AG04450 (cell line): ENCODE measurements at regions not wholly inside any gene's neighbourhood (a gene's known extent, or its start where the extent isn't known, plus 50 kb on each side); places are given as distances from the start of the nearest gene placed in this dataset.
A peak's percentile ranks its signal among the peaks of the same experiment; 100 is the strongest.

Experiments used
- CTCF ChIA-PET: fragments of 300-600, 350-600 bp; formaldehyde crosslinking; extraction: SDS; loops from one replicate; lab custom pipeline; 2022; ENCODE audit warnings: antibody characterized with exemption, inconsistent platforms; lab: Charles Lee
- POLR2A ChIA-PET: fragments of 350-600 bp; formaldehyde crosslinking; extraction: SDS; loops from one replicate; lab custom pipeline; 2021; ENCODE audit warnings: antibody characterized with exemption, inconsistent platforms; lab: Yijun Ruan, JAX
- DNase-seq: peaks from one replicate; pipeline ENCODE4 v3.0.0-alpha.2; 2011; ENCODE audit warnings: low read depth, low spot score
- H3K27ac ChIP-seq: one replicate; pipeline ENCODE4 v1.5.1; 2012; ENCODE audit warnings: low read depth, low read length, control low read depth
- H3K27me3 ChIP-seq: one replicate; pipeline ENCODE4 v1.6.0; 2012; ENCODE audit warnings: low read length; ENCODE audit not compliant: control insufficient read depth, insufficient read depth
- H3K4me3 ChIP-seq: 2 replicates; pipeline ENCODE4 v1.5.1; 2011; ENCODE audit warnings: mild to moderate bottlenecking, low read depth, low read length, control low read depth
- H3K9me3 ChIP-seq: 2 replicates; pipeline ENCODE4 v1.5.1; 2012; ENCODE audit warnings: low read length; ENCODE audit not compliant: control insufficient read depth, insufficient read depth
- TF ChIP-seq, protein P1 (sequence below): IDR thresholded peaks from 2 replicates; pipeline ENCODE4 v1.5.1; 2011; ENCODE audit warnings: low read depth, low read length, control low read depth, inconsistent platforms

DNA sequence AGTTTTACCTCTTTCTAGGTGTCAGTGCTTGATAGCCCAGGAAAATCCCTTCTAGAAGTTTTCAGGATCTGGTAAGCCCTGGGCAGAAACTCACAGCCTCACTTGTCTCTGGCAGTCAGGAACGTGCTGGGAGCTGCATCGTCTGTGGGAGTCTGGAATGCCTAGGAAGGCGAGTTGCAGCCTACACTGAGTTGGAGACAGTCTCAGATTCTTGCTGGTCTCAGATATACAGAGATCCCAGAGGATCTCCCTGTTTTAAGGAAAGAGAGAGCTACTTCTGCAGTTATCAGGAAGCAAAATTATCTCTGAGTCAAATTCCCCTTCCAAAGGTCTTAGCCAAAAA, 104.4 kb upstream of the CDC42EP3 start:
- H3K9me3 ChIP-seq: no peaks in the 10 kb centered on the region
- H3K4me3 ChIP-seq: no peak overlapping the region
- TF ChIP-seq, protein P1, sequence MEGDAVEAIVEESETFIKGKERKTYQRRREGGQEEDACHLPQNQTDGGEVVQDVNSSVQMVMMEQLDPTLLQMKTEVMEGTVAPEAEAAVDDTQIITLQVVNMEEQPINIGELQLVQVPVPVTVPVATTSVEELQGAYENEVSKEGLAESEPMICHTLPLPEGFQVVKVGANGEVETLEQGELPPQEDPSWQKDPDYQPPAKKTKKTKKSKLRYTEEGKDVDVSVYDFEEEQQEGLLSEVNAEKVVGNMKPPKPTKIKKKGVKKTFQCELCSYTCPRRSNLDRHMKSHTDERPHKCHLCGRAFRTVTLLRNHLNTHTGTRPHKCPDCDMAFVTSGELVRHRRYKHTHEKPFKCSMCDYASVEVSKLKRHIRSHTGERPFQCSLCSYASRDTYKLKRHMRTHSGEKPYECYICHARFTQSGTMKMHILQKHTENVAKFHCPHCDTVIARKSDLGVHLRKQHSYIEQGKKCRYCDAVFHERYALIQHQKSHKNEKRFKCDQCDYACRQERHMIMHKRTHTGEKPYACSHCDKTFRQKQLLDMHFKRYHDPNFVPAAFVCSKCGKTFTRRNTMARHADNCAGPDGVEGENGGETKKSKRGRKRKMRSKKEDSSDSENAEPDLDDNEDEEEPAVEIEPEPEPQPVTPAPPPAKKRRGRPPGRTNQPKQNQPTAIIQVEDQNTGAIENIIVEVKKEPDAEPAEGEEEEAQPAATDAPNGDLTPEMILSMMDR: no peak
- peak overlapping the region; percentile 87 for H3K27ac ChIP-seq
- DNase-seq: no peak
- CTCF ChIA-PET: interaction anchor here (2.3 kb wide), 1 partner anchor 101 kb away, joined by 12 read pairs; no protein-coding TSS in a partner anchor
- POLR2A ChIA-PET: interaction anchor here (0.6 to 2.1 kb wide), 6 partner anchors 7 to 109 kb away, joined by 3 to 8 read pairs (median 5); no protein-coding TSS in a partner anchor
- no peaks in the 10 kb centered on the region for H3K27me3 ChIP-seq

DNA sequence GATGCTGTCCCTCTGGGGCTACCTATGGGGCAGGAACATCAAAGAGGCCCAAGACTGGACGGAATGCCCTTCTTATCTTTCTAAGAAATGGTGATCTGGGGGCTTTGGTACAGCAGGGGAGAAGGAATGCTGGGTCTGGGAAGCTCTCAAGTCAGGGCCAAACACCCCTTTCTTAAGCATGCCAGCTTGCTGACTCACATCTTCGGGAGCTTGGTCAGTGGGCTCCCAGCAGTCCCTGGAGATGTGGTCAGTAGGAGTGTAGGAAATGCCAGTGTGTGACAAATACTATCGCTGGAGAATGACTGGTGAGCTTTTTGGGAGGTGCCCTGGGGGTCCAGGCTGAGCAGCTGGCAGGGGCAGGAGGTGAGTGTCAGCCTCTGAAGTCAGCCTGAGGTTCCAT, 105.0 kb upstream of the CDC42EP3 start:
- H3K27me3 ChIP-seq: no peaks in the 10 kb centered on the region
- peak; percentile 78 for DNase-seq
- ChIA-PET POLR2A (interaction anchor here (0.6 to 2.1 kb wide), 10 partner anchors 8 to 109 kb away, joined by 3 to 8 read pairs (median 4); no protein-coding TSS in a partner anchor), CTCF (interaction anchor here (2.3 kb wide), 1 partner anchor 101 kb away, joined by 12 read pairs; no protein-coding TSS in a partner anchor)
- H3K9me3 ChIP-seq: no peaks in the 10 kb centered on the region
- H3K27ac ChIP-seq: peak overlapping the region; percentile 87
- TF ChIP-seq, protein P1: no peak
- H3K4me3 ChIP-seq: no peak overlapping the region

DNA sequence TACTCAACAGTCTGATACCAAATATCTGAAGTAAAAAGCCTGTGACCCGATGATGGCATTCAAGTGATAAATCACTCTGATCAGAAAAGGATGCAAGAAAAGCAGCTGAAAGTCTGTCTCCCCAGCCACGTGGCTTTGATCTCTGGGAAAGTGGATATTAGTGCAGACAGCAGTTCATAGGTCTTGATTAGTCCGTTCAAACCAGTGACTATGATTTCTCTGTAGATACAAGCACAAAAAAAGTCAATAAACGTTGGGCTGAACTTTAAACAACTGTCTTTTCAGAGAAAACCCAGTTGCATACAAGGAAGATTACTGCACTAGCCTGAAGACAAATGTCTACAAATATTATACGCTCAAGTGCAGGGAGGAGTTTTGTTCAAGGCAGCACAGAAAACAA, 107.7 kb upstream of the CDC42EP3 start:
- no peak for DNase-seq

DNA sequence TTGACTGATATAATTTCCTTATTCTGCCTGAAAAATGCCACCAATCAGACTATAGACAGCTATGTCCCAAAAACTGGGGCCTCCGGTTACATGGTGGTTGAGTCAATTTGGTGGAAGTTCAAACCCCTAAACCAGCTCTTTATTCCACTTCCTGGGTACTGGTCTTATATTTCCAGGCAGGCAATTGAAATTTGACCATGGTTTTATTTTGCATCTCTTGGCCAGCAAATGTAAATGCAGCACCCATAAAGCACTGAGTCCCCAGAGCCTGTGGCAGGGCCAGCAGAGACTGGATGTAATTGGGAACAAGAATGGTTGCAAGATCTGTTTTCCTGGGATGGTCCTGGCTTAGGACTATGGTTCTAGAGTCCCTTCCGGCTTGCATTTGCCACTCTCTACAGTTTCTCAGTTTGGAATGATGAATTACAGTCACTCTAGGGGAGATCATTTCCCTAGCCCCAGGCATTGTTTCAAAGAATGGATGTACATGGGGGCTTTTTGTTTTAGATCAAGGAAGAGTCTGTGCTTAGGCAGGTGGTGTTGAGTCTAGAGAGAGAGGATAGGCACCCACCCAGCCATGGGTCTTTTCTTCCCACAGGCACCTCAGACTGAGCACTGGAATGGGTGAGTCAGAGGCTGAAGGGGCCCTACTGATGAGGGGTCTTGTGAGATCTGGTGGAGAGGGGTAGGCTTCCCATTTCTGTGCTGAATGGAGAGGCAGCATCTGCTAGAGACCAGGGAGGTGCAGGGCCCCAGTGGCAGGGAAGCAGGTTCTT, 108.4 kb upstream of the CDC42EP3 start:
- H3K27ac ChIP-seq: peak overlapping the region; percentile 86
- no peak for DNase-seq
- H3K4me3 ChIP-seq: no peak overlapping the region
- POLR2A ChIA-PET: interaction anchor here (1.1 to 1.7 kb wide), 4 partner anchors 11 to 68 kb away, joined by 5 to 8 read pairs (median 8); no protein-coding TSS in a partner anchor
- CTCF ChIA-PET: interaction anchor here (0.7 to 2.9 kb wide), 3 partner anchors 53 to 365 kb away, joined by 3 to 14 read pairs (median 6); no protein-coding TSS in a partner anchor
- no peaks in the 10 kb centered on the region for H3K27me3 ChIP-seq
- TF ChIP-seq, protein P1: no peak
- no peaks in the 10 kb centered on the region for H3K9me3 ChIP-seq

More for the DNA sequence above, 107.7 kb upstream of the CDC42EP3 start:
- H3K4me3 ChIP-seq: no peak overlapping the region
- peak overlapping the region; percentile 49 for H3K27ac ChIP-seq
- no peaks in the 10 kb centered on the region for H3K27me3 ChIP-seq
- ChIA-PET POLR2A (no interaction called here), CTCF (no interaction called here)
- TF ChIP-seq, protein P1: no peak
- no peaks in the 10 kb centered on the region for H3K9me3 ChIP-seq

DNA sequence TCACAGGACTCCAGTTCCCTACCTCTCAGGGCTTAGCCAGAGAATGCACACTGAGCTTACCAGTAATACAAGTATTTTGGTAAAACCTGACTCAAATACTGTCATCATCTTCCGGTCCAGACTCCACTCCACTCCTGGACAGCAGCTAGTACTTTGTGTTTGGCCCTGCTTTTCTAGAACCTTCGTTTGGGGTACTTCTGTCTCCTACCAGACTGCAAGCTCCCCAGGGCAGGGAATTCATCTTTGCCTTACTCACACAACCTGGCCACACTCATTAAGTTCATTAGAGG, 108.9 kb upstream of the CDC42EP3 start:
- no peaks in the 10 kb centered on the region for H3K9me3 ChIP-seq
- no peaks in the 10 kb centered on the region for H3K27me3 ChIP-seq
- CTCF ChIA-PET: interaction anchor here (0.7 to 2.9 kb wide), 3 partner anchors 53 to 366 kb away, joined by 3 to 14 read pairs (median 6); no protein-coding TSS in a partner anchor
- POLR2A ChIA-PET: interaction anchor here (0.6 to 2.3 kb wide), 6 partner anchors 12 to 1937 kb away, joined by 5 to 10 read pairs (median 8); no protein-coding TSS in a partner anchor
- peak overlapping the region; percentile 86 for H3K27ac ChIP-seq
- no peak overlapping the region for H3K4me3 ChIP-seq
- TF ChIP-seq, protein P1: no peak
- DNase-seq: no peak
